ENCODE measurements at regions not wholly inside any gene's neighbourhood (a gene's known extent, or its start where the extent isn't known, plus 50 kb on each side); places are given as distances from the start of the nearest gene placed in this dataset.

- Histone ChIP-seq H3K36me3 (replicated peaks) (no peaks in the 10 kb centered on the region), H3K4me3 (ENCODE audit: low read depth, low read length) (no peak overlapping the region), H3K27me3 (replicated peaks) (no peaks in the 10 kb centered on the region), H3K27ac (no peak overlapping the region)
- no peak for DNase-seq
- in situ Hi-C loops (cut with HindIII; ENCODE audit: low pct_ligation_motif_present, low sequenced_read_pairs): no loop called here
- TF ChIP-seq CTCF (IDR thresholded peaks at IDR 0.05; ENCODE audit: low read depth, low read length, missing control alignments): no peak
Observed at GRCh38 chr9:78613006-78613405, 316.1 kb downstream of the PSAT1 start.

- no peak for DNase-seq
- H3K27ac ChIP-seq: no peak overlapping the region
- no peaks in the 10 kb centered on the region for H3K36me3 ChIP-seq (replicated peaks)
- TF ChIP-seq CTCF (IDR thresholded peaks at IDR 0.05; ENCODE audit: low read depth, low read length, missing control alignments): no peak
- in situ Hi-C loops (cut with HindIII; ENCODE audit: low pct_ligation_motif_present, low sequenced_read_pairs): no loop called here
- H3K4me3 ChIP-seq (ENCODE audit: low read depth, low read length): no peak overlapping the region
- H3K27me3 ChIP-seq (replicated peaks): no peaks in the 10 kb centered on the region
Observed at GRCh38 chr9:78614892-78615291, 318.0 kb downstream of the PSAT1 start.

GRCh38 chr9:78615372-78615771 is 318.4 kb downstream of the PSAT1 start:
- Histone ChIP-seq H3K27ac (no peak overlapping the region), H3K36me3 (replicated peaks) (no peaks in the 10 kb centered on the region), H3K4me3 (ENCODE audit: low read depth, low read length) (no peak overlapping the region), H3K27me3 (replicated peaks) (no peaks in the 10 kb centered on the region)
- TF ChIP-seq CTCF (IDR thresholded peaks at IDR 0.05; ENCODE audit: low read depth, low read length, missing control alignments): no peak
- in situ Hi-C loops (cut with HindIII; ENCODE audit: low pct_ligation_motif_present, low sequenced_read_pairs): no loop called here
- DNase-seq: no peak

GRCh38 chr9:78618735-78619134 is 321.8 kb downstream of the PSAT1 start:
- Histone ChIP-seq H3K27ac (no peak overlapping the region), H3K27me3 (replicated peaks) (no peaks in the 10 kb centered on the region), H3K4me3 (ENCODE audit: low read depth, low read length) (no peak overlapping the region), H3K36me3 (replicated peaks) (no peaks in the 10 kb centered on the region)
- DNase-seq: no peak
- TF ChIP-seq CTCF (IDR thresholded peaks at IDR 0.05; ENCODE audit: low read depth, low read length, missing control alignments): peak; percentile 13
- in situ Hi-C loops (cut with HindIII; ENCODE audit: low pct_ligation_motif_present, low sequenced_read_pairs): no loop called here

- in situ Hi-C loops (cut with HindIII; ENCODE audit: low pct_ligation_motif_present, low sequenced_read_pairs): no loop called here
- Histone ChIP-seq H3K36me3 (replicated peaks) (no peaks in the 10 kb centered on the region), H3K4me3 (ENCODE audit: low read depth, low read length) (no peak overlapping the region), H3K27me3 (replicated peaks) (no peaks in the 10 kb centered on the region), H3K27ac (no peak overlapping the region)
- no peak for TF ChIP-seq CTCF (IDR thresholded peaks at IDR 0.05; ENCODE audit: low read depth, low read length, missing control alignments)
- DNase-seq: no peak
Observed at GRCh38 chr9:78620303-78620702, 323.4 kb downstream of the PSAT1 start.

- TF ChIP-seq CTCF (IDR thresholded peaks at IDR 0.05; ENCODE audit: low read depth, low read length, missing control alignments): no peak
- peak overlapping the region; percentile 48 for H3K27ac ChIP-seq
Observed at GRCh38 chr9:78620764-78621163, 323.8 kb downstream of the PSAT1 start.

More at GRCh38 chr9:78620764-78621163, 323.8 kb downstream of the PSAT1 start:
- in situ Hi-C loops (cut with HindIII; ENCODE audit: low pct_ligation_motif_present, low sequenced_read_pairs): no loop called here
- DNase-seq: peak; percentile 71
- H3K27me3 ChIP-seq (replicated peaks): no peaks in the 10 kb centered on the region
- H3K36me3 ChIP-seq (replicated peaks): no peaks in the 10 kb centered on the region
- no peak overlapping the region for H3K4me3 ChIP-seq (ENCODE audit: low read depth, low read length)
